ENCODE measurements at regions not wholly inside any gene's neighbourhood (a gene's known extent, or its start where the extent isn't known, plus 50 kb on each side); places are given as distances from the start of the nearest gene placed in this dataset.

DNA sequence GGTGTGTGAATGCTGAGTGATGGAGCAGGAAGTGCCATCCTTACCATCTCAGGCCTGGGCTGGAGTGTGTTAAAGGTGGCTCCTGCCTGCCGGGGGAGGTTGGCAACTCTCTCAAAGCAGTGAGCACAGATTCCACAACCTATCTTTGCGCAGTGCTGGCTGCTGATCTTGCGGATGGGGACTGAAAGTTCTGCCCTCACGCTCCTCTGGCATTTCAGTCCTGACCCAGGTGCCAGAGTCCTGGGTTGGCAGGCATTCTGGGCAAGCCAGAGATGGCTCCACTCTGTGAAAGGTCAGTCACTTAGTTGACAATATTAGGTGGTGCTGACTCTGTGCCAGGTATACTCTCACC lies 315.5 kb downstream of the RPS24 start:
- TF ChIP-seq, protein P1, sequence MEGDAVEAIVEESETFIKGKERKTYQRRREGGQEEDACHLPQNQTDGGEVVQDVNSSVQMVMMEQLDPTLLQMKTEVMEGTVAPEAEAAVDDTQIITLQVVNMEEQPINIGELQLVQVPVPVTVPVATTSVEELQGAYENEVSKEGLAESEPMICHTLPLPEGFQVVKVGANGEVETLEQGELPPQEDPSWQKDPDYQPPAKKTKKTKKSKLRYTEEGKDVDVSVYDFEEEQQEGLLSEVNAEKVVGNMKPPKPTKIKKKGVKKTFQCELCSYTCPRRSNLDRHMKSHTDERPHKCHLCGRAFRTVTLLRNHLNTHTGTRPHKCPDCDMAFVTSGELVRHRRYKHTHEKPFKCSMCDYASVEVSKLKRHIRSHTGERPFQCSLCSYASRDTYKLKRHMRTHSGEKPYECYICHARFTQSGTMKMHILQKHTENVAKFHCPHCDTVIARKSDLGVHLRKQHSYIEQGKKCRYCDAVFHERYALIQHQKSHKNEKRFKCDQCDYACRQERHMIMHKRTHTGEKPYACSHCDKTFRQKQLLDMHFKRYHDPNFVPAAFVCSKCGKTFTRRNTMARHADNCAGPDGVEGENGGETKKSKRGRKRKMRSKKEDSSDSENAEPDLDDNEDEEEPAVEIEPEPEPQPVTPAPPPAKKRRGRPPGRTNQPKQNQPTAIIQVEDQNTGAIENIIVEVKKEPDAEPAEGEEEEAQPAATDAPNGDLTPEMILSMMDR (conservative IDR thresholded peaks at IDR 0.05 in 1 of 2, IDR thresholded peaks at IDR 0.05 in 1 of 2; ENCODE audit: extremely low read depth in 1 of 2, insufficient read depth in 1 of 2, low read depth in 1 of 2, low read length in 2 of 2): no peak
- TF ChIP-seq EZH2 (IDR thresholded peaks at IDR 0.05; ENCODE audit: borderline replicate concordance, low read length): no peak

Data from mammary epithelial cell (primary cell).